PC-3 (cell line): ENCODE measurements at regions not wholly inside any gene's neighbourhood (a gene's known extent, or its start where the extent isn't known, plus 50 kb on each side); places are given as distances from the start of the nearest gene placed in this dataset.

ENCODE experiments used
- ATAC-seq: fragments of 200-7000 bp; cut with Tn5 transposase; 2 replicates; pipeline ENCODE4 v1.9.1; 2020; ENCODE audit warnings: mild to moderate bottlenecking, moderate library complexity
- BruUV-seq: library from RNA; stranded (reverse); fragments of 400-500 nt; replicated peaks from 2 replicates; lab custom pipeline; 2021; lab: Mats Ljungman, UMichigan
- CTCF ChIA-PET: fragments of 300-600 bp; sonication (Branson Sonifier 250); formaldehyde crosslinking; loops from one replicate; lab custom pipeline; 2022; ENCODE audit warnings: antibody characterized with exemption; lab: Charles Lee
- POLR2A ChIA-PET: fragments of 300-600 bp; sonication (Branson Sonifier 250); formaldehyde crosslinking; loops from one replicate; lab custom pipeline; 2022; ENCODE audit warnings: antibody characterized with exemption; ENCODE audit not compliant: unreplicated experiment; lab: Charles Lee
- DNase-seq: peaks from one replicate; pipeline ENCODE4 v3.0.0-alpha.2; 2015
- H2AFZ ChIP-seq: fragments of 300-600 bp; sonication (generic); 2 replicates; pipeline ENCODE4 v1.6.0; 2016; ENCODE audit warnings: antibody characterized with exemption, low read length
- H3F3A ChIP-seq: fragments of 300-600 bp; sonication (generic); one replicate; pipeline ENCODE4 v1.6.0; 2017; ENCODE audit warnings: antibody characterized with exemption, low read length, control low read depth, mild to moderate bottlenecking; ENCODE audit not compliant: unreplicated experiment
- H3K27ac ChIP-seq: fragments of 300-600 bp; sonication (generic); 2 replicates; pipeline ENCODE4 v1.5.1; 2016; ENCODE audit warnings: mild to moderate bottlenecking, low read length
- H3K27me3 ChIP-seq: fragments of 300-600 bp; sonication (generic); 2 replicates; pipeline ENCODE4 v1.6.1; 2016; ENCODE audit warnings: low read length, mixed read lengths
- H3K36me3 ChIP-seq: fragments of 300-600 bp; sonication (generic); 2 replicates; pipeline ENCODE4 v1.6.1; 2016; ENCODE audit warnings: low read depth, mixed run types, low read length, mixed read lengths
- H3K4me1 ChIP-seq: fragments of 300-600 bp; sonication (generic); 2 replicates; pipeline ENCODE4 v1.5.1; 2016; ENCODE audit warnings: low read length; ENCODE audit not compliant: insufficient read depth
- H3K4me2 ChIP-seq: fragments of 300-600 bp; sonication (generic); 2 replicates; pipeline ENCODE4 v1.6.0; 2016; ENCODE audit warnings: low read length
- H3K4me3 ChIP-seq: fragments of 300-600 bp; sonication (generic); 2 replicates; pipeline ENCODE4 v1.5.1; 2016; ENCODE audit warnings: mild to moderate bottlenecking, low read length, mixed read lengths
- H3K79me2 ChIP-seq: fragments of 300-600 bp; sonication (generic); 2 replicates; pipeline ENCODE4 v1.6.1; 2017; ENCODE audit warnings: low read length, mixed read lengths
- H3K9ac ChIP-seq: fragments of 300-600 bp; sonication (generic); 2 replicates; pipeline ENCODE4 v1.6.0; 2016; ENCODE audit warnings: mild to moderate bottlenecking, low read length
- H3K9me2 ChIP-seq: fragments of 300-600 bp; sonication (generic); replicated peaks from 2 replicates; pipeline ENCODE4 v1.6.1; 2016; ENCODE audit warnings: mixed run types, low read length, mixed read lengths
- H3K9me3 ChIP-seq: fragments of 300-600 bp; sonication (generic); 2 replicates; pipeline ENCODE4 v1.6.1; 2016; ENCODE audit warnings: low read length, mixed read lengths
- H4K20me1 ChIP-seq: fragments of 300-600 bp; sonication (generic); 2 replicates; pipeline ENCODE4 v1.6.1; 2016; ENCODE audit warnings: low read length, mixed read lengths
- CTCF ChIP-seq: fragments of 300-600 bp; sonication (generic); conservative IDR thresholded peaks from 2 replicates; pipeline ENCODE4 v1.5.1; 2017; ENCODE audit warnings: antibody characterized with exemption, low read depth, mild to moderate bottlenecking, low read length
- EZH2 ChIP-seq: fragments of 300-600 bp; sonication (generic); IDR thresholded peaks from one replicate; pipeline ENCODE4 v1.6.1; 2017; ENCODE audit warnings: antibody characterized with exemption, mild to moderate bottlenecking, low read length; ENCODE audit not compliant: unreplicated experiment
- EZH2phosphoT487 ChIP-seq: fragments of 300-600 bp; sonication (generic); IDR thresholded peaks from 2 replicates; pipeline ENCODE4 v1.6.1; 2018; ENCODE audit warnings: mild to moderate bottlenecking, antibody characterized with exemption, low read length, borderline replicate concordance
- intact Hi-C: fragments of 100-400 bp; cut with micrococcal nuclease; formaldehyde crosslinking; loops from 2 replicates; pipeline ENCODE4 v1.9.0; 2023

GRCh38 chr9:90061187-90061586 is 456.4 kb downstream of the GADD45G start:
- DNase-seq (no peak), ATAC-seq (no peak)
- H3K27ac ChIP-seq, result no peak overlapping the region
- H4K20me1 ChIP-seq, result no peaks in the 10 kb centered on the region
- H3K36me3 ChIP-seq, result no peaks in the 10 kb centered on the region
- ChIA-PET POLR2A (no interaction called here), CTCF (no interaction called here)
- H3K9me2 ChIP-seq, result no peaks in the 10 kb centered on the region
- H3K4me3 ChIP-seq, result no peak overlapping the region
- H3K9me3 ChIP-seq, result no peaks in the 10 kb centered on the region
- no peaks in the 10 kb centered on the region for H3F3A ChIP-seq
- no peak overlapping the region for H2AFZ ChIP-seq
- H3K4me2 ChIP-seq, result no peak overlapping the region
- H3K79me2 ChIP-seq, result no peaks in the 10 kb centered on the region
- no peaks in the 10 kb centered on the region for H3K4me1 ChIP-seq
- no peak for TF ChIP-seq EZH2phosphoT487
- no peak for TF ChIP-seq EZH2
- no peak for TF ChIP-seq CTCF
- no TSS peak for BruUV-seq
- H3K27me3 ChIP-seq, result no peaks in the 10 kb centered on the region
- no peak overlapping the region for H3K9ac ChIP-seq
- intact Hi-C loops, result no loop called here

GRCh38 chr9:90062982-90063381 is 458.2 kb downstream of the GADD45G start:
- BruUV-seq, result no TSS peak
- ATAC-seq (no peak), DNase-seq (no peak)
- no peak overlapping the region for H3K9ac ChIP-seq
- no peaks in the 10 kb centered on the region for H3K9me2 ChIP-seq
- intact Hi-C loops, result no loop called here
- H3K9me3 ChIP-seq, result no peaks in the 10 kb centered on the region
- H2AFZ ChIP-seq, result no peak overlapping the region
- H3K36me3 ChIP-seq, result no peaks in the 10 kb centered on the region
- H3K4me3 ChIP-seq, result no peak overlapping the region
- H3K4me1 ChIP-seq, result no peaks in the 10 kb centered on the region
- no peaks in the 10 kb centered on the region for H4K20me1 ChIP-seq
- H3K27ac ChIP-seq, result no peak overlapping the region
- no peak overlapping the region for H3K4me2 ChIP-seq
- H3K79me2 ChIP-seq, result no peaks in the 10 kb centered on the region
- no peaks in the 10 kb centered on the region for H3F3A ChIP-seq
- TF ChIP-seq EZH2 (no peak), CTCF (no peak), EZH2phosphoT487 (no peak)
- POLR2A ChIA-PET, result no interaction called here
- no peaks in the 10 kb centered on the region for H3K27me3 ChIP-seq
- CTCF ChIA-PET, result no interaction called here

GRCh38 chr9:90064248-90064647 is 459.4 kb downstream of the GADD45G start:
- H3K4me1 ChIP-seq, result no peaks in the 10 kb centered on the region
- H3K79me2 ChIP-seq, result no peaks in the 10 kb centered on the region
- no peak overlapping the region for H3K4me2 ChIP-seq
- ATAC-seq (no peak), DNase-seq (no peak)
- no peaks in the 10 kb centered on the region for H4K20me1 ChIP-seq
- H3K9ac ChIP-seq, result no peak overlapping the region
- ChIA-PET CTCF (no interaction called here), POLR2A (no interaction called here)
- H2AFZ ChIP-seq, result no peak overlapping the region
- no peaks in the 10 kb centered on the region for H3F3A ChIP-seq
- H3K27me3 ChIP-seq, result no peaks in the 10 kb centered on the region
- no peaks in the 10 kb centered on the region for H3K9me3 ChIP-seq
- H3K9me2 ChIP-seq, result no peaks in the 10 kb centered on the region
- no peak for TF ChIP-seq EZH2phosphoT487
- TF ChIP-seq EZH2, result no peak
- TF ChIP-seq CTCF, result no peak
- H3K27ac ChIP-seq, result no peak overlapping the region
- no peak overlapping the region for H3K4me3 ChIP-seq
- no TSS peak for BruUV-seq
- no peaks in the 10 kb centered on the region for H3K36me3 ChIP-seq
- intact Hi-C loops, result no loop called here
